K562 (cell line): ENCODE measurements at regions not wholly inside any gene's neighbourhood (a gene's known extent, or its start where the extent isn't known, plus 50 kb on each side); places are given as distances from the start of the nearest gene placed in this dataset.

ENCODE experiments used
- CCNT2 ChIP-seq: IDR thresholded peaks from 2 replicates; pipeline ENCODE4 v1.6.1; 2011; ENCODE audit warnings: borderline replicate concordance, low read depth, mild to moderate bottlenecking, moderate library complexity, mixed read lengths, low read length; ENCODE audit not compliant: insufficient read length; ENCODE audit errors: extremely low read depth
- E2F4 ChIP-seq: sonication (generic); formaldehyde crosslinking; IDR thresholded peaks from 2 replicates; pipeline ENCODE4 v1.8.0; 2022; ENCODE audit warnings: mild to moderate bottlenecking, low read depth, missing genetic modification reagents
- ETV1 ChIP-seq: fragments of 450-650 bp; conservative IDR thresholded peaks from 2 replicates; pipeline ENCODE4 v1.6.1; 2016; ENCODE audit warnings: missing genetic modification characterization, control low read depth, low read depth, missing compliant biosample characterization
- HNRNPH1 ChIP-seq: fragments of 200-400 bp; formaldehyde crosslinking; optimal IDR thresholded peaks from 2 replicates; pipeline ENCODE3; 2017; ENCODE audit warnings: low read depth, mild to moderate bottlenecking, low read length, moderate library complexity
- MCM2 ChIP-seq: fragments of 450-650 bp; IDR thresholded peaks from 2 replicates; pipeline ENCODE4 v1.6.1; 2017; ENCODE audit warnings: low read depth, mild to moderate bottlenecking
- POLR3G ChIP-seq: IDR thresholded peaks from 2 replicates; pipeline ENCODE4 v1.6.1; 2011; ENCODE audit not compliant: insufficient read length, insufficient replicate concordance; ENCODE audit errors: extremely low read depth
- ZBTB1 ChIP-seq: sonication (generic); formaldehyde crosslinking; IDR thresholded peaks from 2 replicates; pipeline ENCODE4 v1.8.1; 2023; ENCODE audit warnings: missing genetic modification reagents, low read depth, mild to moderate bottlenecking, borderline replicate concordance
- ZBTB40 ChIP-seq, 2 experiments: fragments of 450-650 bp in 1 of 2; sonication (generic) in 1 of 2; formaldehyde crosslinking in 1 of 2; IDR thresholded peaks; 2 replicates each; pipeline versions ENCODE4 v1.7.1 to v1.9.0; 2016 to 2022; ENCODE audit warnings: inconsistent platforms in 1 of 2, mild to moderate bottlenecking in 1 of 2, missing genetic modification reagents in 1 of 2
- ZKSCAN8 ChIP-seq: fragments of 200-800 bp; sonication (Bioruptor generic); IDR thresholded peaks from 2 replicates; pipeline ENCODE4 v1.6.1; 2016; ENCODE audit warnings: missing genetic modification characterization, missing compliant biosample characterization
- ZNF124 ChIP-seq: sonication (generic); formaldehyde crosslinking; IDR thresholded peaks from 2 replicates; pipeline ENCODE4 v1.8.1; 2022; ENCODE audit warnings: missing genetic modification reagents
- ZNF146 ChIP-seq: IDR thresholded peaks from one replicate; pipeline ENCODE4 v1.6.1; 2018; ENCODE audit warnings: missing compliant biosample characterization; ENCODE audit not compliant: unreplicated experiment
- TF ChIP-seq, protein P1 (sequence below): sonication (generic); formaldehyde crosslinking; IDR thresholded peaks from 2 replicates; pipeline ENCODE4 v1.8.1; 2023; ENCODE audit warnings: mild to moderate bottlenecking, missing genetic modification reagents

DNA sequence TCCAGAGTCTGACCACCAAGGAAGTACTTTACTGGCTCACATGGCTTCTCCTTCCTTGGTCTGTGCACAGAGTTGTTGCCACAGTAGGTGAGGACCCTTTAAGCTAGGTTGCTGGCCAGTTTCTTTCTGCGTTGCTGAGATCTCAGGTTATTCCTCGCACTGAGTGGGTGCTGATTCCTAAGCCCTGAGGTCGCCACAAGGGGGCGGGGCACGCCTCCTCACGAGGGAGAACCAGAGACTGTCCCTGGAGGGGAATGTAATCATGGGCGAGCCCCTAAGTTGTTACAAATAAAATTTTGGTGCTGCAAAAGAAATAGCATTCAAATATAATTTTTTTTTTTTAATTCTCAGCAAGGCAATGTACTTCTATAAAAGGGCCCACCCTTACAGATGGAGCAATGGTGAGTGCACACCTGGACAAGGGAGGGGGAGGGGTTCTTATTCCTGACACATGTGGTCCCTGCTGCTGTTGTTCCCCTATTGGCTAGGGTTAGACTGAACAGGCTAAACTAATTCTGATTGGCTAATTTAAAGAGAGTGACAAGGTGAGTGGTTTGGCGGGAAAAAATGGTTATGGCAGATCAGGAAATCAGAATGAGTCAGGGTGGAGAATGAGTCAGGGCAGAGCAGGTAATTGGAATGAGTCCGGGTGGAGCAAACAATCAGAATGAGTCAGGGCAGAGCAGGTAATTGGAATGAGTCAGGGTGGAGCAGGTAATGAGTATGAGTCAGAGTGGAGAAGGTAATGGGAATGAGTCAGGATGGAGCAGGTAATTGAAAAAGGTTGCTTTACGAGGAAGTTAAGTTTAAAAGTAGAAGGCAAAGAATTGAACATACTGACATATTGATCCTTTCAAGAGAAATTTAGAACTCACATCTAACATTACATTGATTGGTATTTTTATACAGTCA lies 107.5 kb downstream of the VSIG4 start (continued):
- no peak for TF ChIP-seq ZBTB40 (IDR thresholded peaks at IDR 0.05)
- no peak for TF ChIP-seq ZBTB40 (CRISPR knock-in tag; IDR thresholded peaks at IDR 0.05)
- TF ChIP-seq ZNF124 (CRISPR knock-in tag) = no peak
- no peak for TF ChIP-seq MCM2
- no peak for TF ChIP-seq E2F4 (CRISPR knock-in tag)
- TF ChIP-seq ZNF146 (CRISPR knock-in tag) = no peak
- no peak for TF ChIP-seq CCNT2
- TF ChIP-seq ZBTB1 = no peak
- TF ChIP-seq, protein P1, sequence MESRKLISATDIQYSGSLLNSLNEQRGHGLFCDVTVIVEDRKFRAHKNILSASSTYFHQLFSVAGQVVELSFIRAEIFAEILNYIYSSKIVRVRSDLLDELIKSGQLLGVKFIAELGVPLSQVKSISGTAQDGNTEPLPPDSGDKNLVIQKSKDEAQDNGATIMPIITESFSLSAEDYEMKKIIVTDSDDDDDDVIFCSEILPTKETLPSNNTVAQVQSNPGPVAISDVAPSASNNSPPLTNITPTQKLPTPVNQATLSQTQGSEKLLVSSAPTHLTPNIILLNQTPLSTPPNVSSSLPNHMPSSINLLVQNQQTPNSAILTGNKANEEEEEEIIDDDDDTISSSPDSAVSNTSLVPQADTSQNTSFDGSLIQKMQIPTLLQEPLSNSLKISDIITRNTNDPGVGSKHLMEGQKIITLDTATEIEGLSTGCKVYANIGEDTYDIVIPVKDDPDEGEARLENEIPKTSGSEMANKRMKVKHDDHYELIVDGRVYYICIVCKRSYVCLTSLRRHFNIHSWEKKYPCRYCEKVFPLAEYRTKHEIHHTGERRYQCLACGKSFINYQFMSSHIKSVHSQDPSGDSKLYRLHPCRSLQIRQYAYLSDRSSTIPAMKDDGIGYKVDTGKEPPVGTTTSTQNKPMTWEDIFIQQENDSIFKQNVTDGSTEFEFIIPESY (CRISPR knock-in tag) = peak; percentile 80
- no peak for TF ChIP-seq POLR3G
- TF ChIP-seq ETV1 (tag) = no peak
- TF ChIP-seq HNRNPH1 = no peak
- TF ChIP-seq ZKSCAN8 (CRISPR knock-in tag) = no peak
